HG03108 (cell line): ENCODE measurements at regions not wholly inside any gene's neighbourhood (a gene's known extent, or its start where the extent isn't known, plus 50 kb on each side); places are given as distances from the start of the nearest gene placed in this dataset.

Experiments used
- ATAC-seq: cut with Tn5 transposase; IDR thresholded peaks from one replicate; pipeline ENCODE4 v1.9.1; 2021; ENCODE audit warnings: moderate library complexity; ENCODE audit not compliant: unreplicated experiment

GRCh38 chr19:29263305-29264135 lies 50.6 kb upstream of the UQCRFS1 start:
- ATAC-seq = no peak

GRCh38 chr19:29264897-29265296 lies 51.9 kb upstream of the UQCRFS1 start:
- no peak for ATAC-seq

- no peak for ATAC-seq
Observed at GRCh38 chr19:29265436-29265835, 52.5 kb upstream of the UQCRFS1 start.

GRCh38 chr19:29266001-29266400 lies 53.0 kb upstream of the UQCRFS1 start:
- no peak for ATAC-seq

- ATAC-seq = no peak
Observed at GRCh38 chr19:29266603-29267002, 53.7 kb upstream of the UQCRFS1 start.

GRCh38 chr19:29267701-29268100 lies 54.8 kb upstream of the UQCRFS1 start:
- no peak for ATAC-seq

GRCh38 chr19:29268103-29268502 lies 55.2 kb upstream of the UQCRFS1 start:
- ATAC-seq = no peak

- no peak for ATAC-seq
Observed at GRCh38 chr19:29268721-29269393, 55.9 kb upstream of the UQCRFS1 start.

- no peak for ATAC-seq
Observed at GRCh38 chr19:29269641-29270040, 56.7 kb upstream of the UQCRFS1 start.

- no peak for ATAC-seq
Observed at GRCh38 chr19:29271341-29271740, 58.4 kb upstream of the UQCRFS1 start.

- ATAC-seq = no peak
Observed at GRCh38 chr19:29271911-29272310, 59.0 kb upstream of the UQCRFS1 start.

GRCh38 chr19:29273000-29273640 lies 60.2 kb upstream of the UQCRFS1 start:
- no peak for ATAC-seq

- no peak for ATAC-seq
Observed at GRCh38 chr19:29275266-29275665, 62.3 kb upstream of the UQCRFS1 start.

- peak; percentile 98 for ATAC-seq
Observed at GRCh38 chr19:29277102-29277501, 64.2 kb upstream of the UQCRFS1 start.

GRCh38 chr19:29278716-29279115 lies 65.8 kb upstream of the UQCRFS1 start:
- no peak for ATAC-seq

GRCh38 chr19:29283366-29283765 lies 70.4 kb upstream of the UQCRFS1 start:
- no peak for ATAC-seq

- no peak for ATAC-seq
Observed at GRCh38 chr19:29285187-29285687, 72.3 kb upstream of the UQCRFS1 start.

- no peak for ATAC-seq
Observed at GRCh38 chr19:29285878-29286277, 72.9 kb upstream of the UQCRFS1 start.

GRCh38 chr19:29287061-29287460 lies 74.1 kb upstream of the UQCRFS1 start:
- no peak for ATAC-seq

GRCh38 chr19:29288256-29288655 lies 75.3 kb upstream of the UQCRFS1 start:
- no peak for ATAC-seq

GRCh38 chr19:29289020-29289419 lies 76.1 kb upstream of the UQCRFS1 start:
- no peak for ATAC-seq

- no peak for ATAC-seq
Observed at GRCh38 chr19:29290853-29291252, 77.9 kb upstream of the UQCRFS1 start.
